ENCODE measurements at regions not wholly inside any gene's neighbourhood (a gene's known extent, or its start where the extent isn't known, plus 50 kb on each side); places are given as distances from the start of the nearest gene placed in this dataset.

GRCh38 chr3:102595057-102595456, 160.2 kb downstream of the ZPLD1 start:
- TF ChIP-seq CTCF (IDR thresholded peaks at IDR 0.05; ENCODE audit: low read depth, low read length, missing control alignments): no peak
- no peak for DNase-seq (ENCODE audit: low read depth)
- no peak overlapping the region for H3K4me3 ChIP-seq (ENCODE audit: low read depth, low read length)

GRCh38 chr3:102599819-102600576, 165.2 kb downstream of the ZPLD1 start:
- DNase-seq (ENCODE audit: low read depth): no peak
- no peak overlapping the region for H3K4me3 ChIP-seq (ENCODE audit: low read depth, low read length)
- no peak for TF ChIP-seq CTCF (IDR thresholded peaks at IDR 0.05; ENCODE audit: low read depth, low read length, missing control alignments)

- no peak for DNase-seq (ENCODE audit: low read depth)
- no peak overlapping the region for H3K4me3 ChIP-seq (ENCODE audit: low read depth, low read length)
- TF ChIP-seq CTCF (IDR thresholded peaks at IDR 0.05; ENCODE audit: low read depth, low read length, missing control alignments): no peak
These were observed 170.3 kb downstream of the ZPLD1 start for GRCh38 chr3:102605153-102605552.

GRCh38 chr3:102608875-102609274, 174.1 kb downstream of the ZPLD1 start:
- DNase-seq (ENCODE audit: low read depth): no peak
- H3K4me3 ChIP-seq (ENCODE audit: low read depth, low read length): no peak overlapping the region
- TF ChIP-seq CTCF (IDR thresholded peaks at IDR 0.05; ENCODE audit: low read depth, low read length, missing control alignments): no peak

- no peak for TF ChIP-seq CTCF (IDR thresholded peaks at IDR 0.05; ENCODE audit: low read depth, low read length, missing control alignments)
- no peak overlapping the region for H3K4me3 ChIP-seq (ENCODE audit: low read depth, low read length)
- no peak for DNase-seq (ENCODE audit: low read depth)
These were observed 179.3 kb downstream of the ZPLD1 start for GRCh38 chr3:102614021-102614569.

GRCh38 chr3:102614585-102614984, 179.8 kb downstream of the ZPLD1 start:
- H3K4me3 ChIP-seq (ENCODE audit: low read depth, low read length): no peak overlapping the region
- no peak for TF ChIP-seq CTCF (IDR thresholded peaks at IDR 0.05; ENCODE audit: low read depth, low read length, missing control alignments)
- no peak for DNase-seq (ENCODE audit: low read depth)

- DNase-seq (ENCODE audit: low read depth): no peak
- no peak for TF ChIP-seq CTCF (IDR thresholded peaks at IDR 0.05; ENCODE audit: low read depth, low read length, missing control alignments)
- H3K4me3 ChIP-seq (ENCODE audit: low read depth, low read length): no peak overlapping the region
These were observed 182.6 kb downstream of the ZPLD1 start for GRCh38 chr3:102617381-102617780.

Data from GM12864 (cell line).